NAMALWA (cell line): ENCODE measurements at regions not wholly inside any gene's neighbourhood (a gene's known extent, or its start where the extent isn't known, plus 50 kb on each side); places are given as distances from the start of the nearest gene placed in this dataset.

Source experiments
- DNase-seq: peaks from one replicate; pipeline ENCODE4 v3.0.0-alpha.2; 2015; ENCODE audit warnings: low spot score

- DNase-seq = no peak
Observed at GRCh38 chr6:113642001-113642713, 215.0 kb upstream of the MARCKS start.

GRCh38 chr6:113642714-113643406 is 214.3 kb upstream of the MARCKS start:
- peak; percentile 29 for DNase-seq

GRCh38 chr6:113643407-113643770 is 213.8 kb upstream of the MARCKS start:
- no peak for DNase-seq

DNA sequence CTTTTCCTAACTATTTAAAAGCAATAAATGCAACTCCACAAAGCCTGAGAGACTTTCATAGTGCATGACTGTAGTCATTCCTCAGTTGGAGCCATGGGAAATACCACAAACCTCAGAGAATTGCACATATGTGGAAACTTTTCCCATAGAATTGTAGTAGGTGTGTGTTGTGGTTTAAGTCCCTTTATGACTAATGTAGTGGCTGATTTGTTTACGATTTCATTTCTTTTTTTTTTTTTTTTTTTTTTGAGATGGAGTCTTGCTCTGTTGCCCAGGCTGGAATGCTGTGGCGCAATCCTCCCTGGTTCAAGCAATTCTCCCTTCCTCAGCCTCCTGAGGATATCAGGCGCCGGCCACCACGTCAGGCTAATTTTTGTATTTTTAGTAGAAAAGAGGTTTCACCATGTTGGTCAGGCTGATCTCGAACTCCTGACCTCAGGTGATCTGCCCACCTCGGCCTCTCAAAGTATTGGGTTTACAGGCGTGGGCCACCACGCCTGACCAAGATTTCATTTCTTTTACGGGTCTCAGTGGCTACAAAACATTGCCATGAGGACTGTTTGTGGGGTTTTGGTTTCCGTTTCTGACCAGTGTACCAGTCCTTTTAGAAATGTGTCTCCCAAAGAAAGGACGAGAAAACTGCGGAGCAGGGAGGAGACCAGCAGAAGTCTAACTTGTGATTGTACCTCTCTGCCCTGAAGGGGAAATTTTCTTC is 212.1 kb upstream of the MARCKS start:
- no peak for DNase-seq

DNA sequence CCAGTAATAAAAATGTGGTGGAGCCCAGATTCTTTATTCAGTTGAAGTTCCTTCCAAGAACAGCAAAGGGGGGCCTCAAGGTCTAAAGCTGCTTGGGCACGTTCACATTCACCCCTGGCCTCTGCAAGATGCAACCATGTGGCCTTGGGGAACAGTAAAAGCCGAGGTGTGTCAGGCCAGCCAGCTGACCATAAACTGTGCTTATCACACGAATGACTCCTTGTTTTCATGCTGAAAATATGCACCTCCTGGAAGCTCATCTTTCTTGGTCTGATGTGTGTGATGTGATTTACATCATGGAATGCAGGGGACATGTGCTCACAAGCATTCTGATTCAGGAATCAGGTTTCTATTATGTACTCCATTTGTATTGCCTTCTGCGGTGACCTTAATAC is 211.6 kb upstream of the MARCKS start:
- DNase-seq = no peak

DNA sequence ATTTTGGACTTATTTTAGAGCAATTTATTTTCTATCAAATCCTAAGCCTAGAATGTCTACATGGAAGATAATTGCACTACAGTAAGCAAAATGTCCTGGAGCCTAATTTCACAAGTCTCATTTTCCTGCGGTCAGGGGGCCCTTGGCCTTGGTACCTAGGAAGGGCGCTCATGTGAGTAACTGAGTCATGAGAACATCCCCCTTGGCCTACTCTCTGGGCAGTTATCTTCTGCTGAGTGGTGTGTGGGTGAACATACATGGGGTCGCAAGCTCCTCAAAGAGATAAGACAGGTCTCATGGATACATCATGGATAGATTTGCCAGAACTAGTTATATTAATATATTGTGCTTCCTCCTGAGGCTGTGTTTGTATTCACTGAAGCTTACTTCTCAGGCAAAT is 211.2 kb upstream of the MARCKS start:
- DNase-seq = no peak

DNA sequence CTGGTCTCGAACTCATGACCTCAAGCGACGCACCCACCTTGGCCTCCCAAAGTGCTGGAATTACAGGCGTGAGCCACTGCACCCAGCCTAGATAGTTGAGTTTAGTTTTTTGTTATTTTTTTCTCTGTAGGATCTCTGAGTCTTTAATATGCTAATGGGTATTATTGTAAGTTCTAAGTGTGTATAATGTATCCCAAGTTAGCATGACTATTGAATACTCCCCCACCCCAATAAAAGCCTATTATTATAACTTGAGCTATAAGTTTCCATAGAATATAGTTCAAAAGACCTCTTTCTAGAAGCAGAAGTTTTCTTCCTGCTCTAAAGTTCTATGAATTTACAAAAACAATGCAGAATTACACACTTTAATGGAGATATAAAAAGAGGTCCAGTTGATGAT is 210.4 kb upstream of the MARCKS start:
- no peak for DNase-seq

- DNase-seq = no peak
Observed at GRCh38 chr6:113647143-113647889, 209.8 kb upstream of the MARCKS start.

DNA sequence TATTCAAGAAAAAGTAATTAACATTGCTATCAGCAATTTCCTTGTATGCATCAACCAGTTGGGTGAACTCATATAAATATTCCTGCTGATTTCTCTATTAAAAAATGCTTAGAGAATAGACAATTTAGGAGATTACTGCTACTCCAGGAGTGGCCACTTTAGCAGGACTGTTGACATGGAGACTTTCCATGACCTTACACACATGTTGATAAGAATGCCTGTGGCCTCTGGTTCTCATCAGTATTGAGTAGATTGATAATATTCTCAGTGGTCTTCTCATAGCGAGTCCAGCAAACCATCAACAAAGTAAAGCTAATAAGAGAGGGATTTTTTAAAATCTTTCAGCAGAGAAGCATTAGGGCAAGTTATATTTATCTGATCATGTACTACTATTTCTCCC is 208.4 kb upstream of the MARCKS start:
- no peak for DNase-seq

- DNase-seq = no peak
Observed at GRCh38 chr6:113649276-113649675, 207.9 kb upstream of the MARCKS start.

DNA sequence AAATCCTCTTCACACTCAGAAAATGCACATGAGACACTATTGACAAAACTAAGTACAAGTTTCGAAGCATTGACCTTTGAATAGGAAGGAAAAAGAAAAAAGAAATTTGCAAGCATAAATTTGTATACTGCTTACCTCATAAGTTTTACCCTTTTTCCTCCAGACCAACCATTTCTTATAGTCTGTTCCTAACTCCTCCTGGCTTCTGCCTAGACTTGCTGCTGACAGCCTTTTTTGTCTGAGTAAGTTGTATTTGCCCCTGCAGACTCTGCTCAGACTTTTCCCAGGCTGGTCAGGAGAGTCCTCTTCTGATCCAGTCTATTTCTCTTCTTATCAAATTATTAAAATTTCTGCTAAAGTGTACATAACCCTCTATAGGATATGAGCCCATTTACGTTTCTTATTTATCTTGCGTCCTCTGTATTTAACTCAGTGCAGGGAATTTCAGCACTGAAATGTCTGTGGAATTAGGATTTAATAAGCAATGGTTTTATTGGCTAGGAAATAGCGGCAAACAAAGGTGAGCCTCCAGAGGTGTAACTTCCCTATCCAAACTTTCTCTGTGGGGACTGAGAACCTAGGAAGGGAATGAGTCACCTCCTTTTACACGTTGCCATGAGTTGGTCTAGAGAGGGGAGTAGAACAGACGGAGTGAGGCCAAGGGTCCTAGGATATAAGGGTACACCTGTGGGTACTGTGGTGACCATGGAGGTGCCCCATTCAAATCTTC is 207.1 kb upstream of the MARCKS start:
- DNase-seq = no peak

DNA sequence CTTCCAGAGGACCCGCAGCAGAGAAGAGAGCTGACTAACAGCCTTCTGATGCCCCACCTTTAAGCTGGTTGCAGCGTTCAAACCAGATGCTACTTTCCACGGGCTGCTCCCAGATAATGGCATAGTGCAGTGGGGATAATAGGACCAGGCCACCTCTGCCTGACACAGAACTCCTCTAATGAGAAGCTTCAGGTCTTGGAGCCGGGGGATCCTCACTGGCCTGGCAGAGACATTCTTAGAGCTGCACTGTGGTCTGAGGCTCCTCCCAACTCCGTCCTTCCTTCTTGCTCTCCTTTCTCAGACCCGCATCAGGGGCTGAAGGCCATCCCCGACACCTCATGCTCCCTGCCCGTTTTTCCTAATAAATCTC is 206.6 kb upstream of the MARCKS start:
- DNase-seq = no peak

DNA sequence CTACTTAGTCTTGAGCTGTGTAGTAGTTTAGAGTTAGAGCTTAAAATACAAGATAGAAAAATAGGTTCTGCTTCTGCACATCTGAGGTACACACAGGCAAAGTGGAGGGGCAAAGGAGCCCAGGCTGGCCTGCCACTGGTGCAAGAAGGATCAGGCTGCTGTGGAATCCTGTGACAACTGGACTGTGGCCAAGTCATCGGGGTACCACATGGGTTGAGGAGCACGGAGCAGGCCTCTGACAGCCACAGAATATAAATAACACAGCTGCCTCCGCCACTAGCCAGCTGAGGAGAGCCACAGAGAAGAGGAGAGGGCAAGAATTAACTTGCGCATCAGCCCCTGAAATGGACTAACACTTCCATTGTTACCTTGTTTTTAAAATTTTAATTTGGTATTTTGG is 206.0 kb upstream of the MARCKS start:
- DNase-seq = no peak

DNA sequence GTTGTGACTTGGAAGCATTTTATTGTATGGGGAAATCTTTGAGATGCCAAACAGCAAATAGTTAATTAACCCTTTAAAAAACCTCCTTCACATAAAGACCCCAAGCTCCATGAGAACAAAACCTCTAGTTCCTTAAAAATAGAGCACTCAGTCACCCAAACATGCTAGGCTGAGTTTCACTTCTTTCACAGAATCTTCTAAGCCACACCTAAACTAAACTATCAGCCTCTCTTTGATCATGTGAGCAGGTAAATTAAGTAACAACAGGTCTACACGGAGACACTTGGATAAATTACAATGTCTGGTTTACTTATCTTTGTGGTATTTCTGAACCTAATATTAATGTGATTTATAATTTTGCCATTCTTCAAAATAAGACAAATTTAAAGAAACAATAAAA is 205.2 kb upstream of the MARCKS start:
- DNase-seq = no peak

DNA sequence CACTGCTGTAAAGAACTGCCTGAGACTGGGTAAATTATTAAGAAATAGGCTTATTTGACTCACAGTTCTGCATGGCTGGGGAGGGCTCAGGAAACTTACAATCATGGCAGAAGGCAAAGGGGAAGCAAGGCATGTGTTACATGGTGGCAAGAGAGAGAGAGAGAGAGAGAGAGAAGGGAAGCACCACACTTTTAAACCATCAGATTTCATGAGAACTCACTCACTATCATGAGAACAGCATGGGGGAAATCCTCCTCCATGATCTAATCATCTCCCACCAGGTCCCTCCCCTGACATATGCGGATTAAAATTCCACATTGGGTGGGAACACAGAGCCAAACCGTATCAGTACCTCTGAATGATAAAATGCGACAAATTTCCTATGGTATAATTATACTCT is 203.9 kb upstream of the MARCKS start:
- no peak for DNase-seq

DNA sequence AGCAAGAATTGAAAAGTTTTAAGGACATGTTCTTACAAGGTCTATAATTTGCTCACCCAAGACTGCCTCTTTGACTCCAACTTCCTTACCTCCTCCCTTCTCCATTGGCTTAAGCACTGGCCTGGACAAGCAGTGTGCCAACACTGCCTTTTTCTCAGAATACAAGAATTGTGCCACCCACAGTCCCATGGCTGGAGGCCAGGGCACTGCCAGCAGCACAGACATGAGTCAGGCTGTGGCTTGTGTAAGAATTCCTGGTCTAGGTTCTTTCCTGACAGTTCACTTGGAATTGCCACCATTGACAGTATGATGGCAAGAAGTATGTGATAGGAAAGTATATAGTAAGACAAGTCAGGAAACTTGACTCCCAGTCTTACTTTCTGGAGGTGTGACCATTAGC is 202.7 kb upstream of the MARCKS start:
- DNase-seq = no peak

GRCh38 chr6:113655761-113656160 is 201.4 kb upstream of the MARCKS start:
- no peak for DNase-seq

DNA sequence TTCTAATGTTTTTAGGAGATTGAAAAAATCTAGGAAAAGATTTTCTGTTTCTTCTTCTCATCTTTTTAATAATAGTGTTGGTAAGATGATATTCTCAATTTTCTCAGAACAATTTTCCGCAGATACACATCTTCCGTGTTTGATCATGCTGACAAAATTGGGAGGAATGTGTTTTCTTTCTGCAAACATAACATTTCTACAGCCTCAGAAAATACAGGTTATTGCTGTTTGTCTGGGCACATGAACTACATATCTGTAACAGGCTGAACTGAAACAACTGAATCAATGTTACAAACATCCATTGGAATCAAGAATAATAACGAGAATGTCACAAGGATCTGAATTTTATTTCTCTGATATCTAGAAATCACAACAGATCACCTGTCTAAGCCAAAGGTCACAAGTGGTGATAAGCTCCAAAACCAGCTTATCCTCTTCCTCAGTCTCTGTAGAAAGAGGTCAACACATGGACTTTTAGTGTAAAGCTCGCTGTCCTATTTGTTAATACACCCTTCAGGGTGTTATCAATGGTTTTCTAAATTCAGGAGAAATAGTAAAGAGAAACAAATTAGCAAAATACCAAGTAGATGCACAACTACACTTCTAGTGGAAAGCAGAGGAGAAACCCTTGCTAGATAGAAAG is 197.3 kb upstream of the MARCKS start:
- no peak for DNase-seq

- no peak for DNase-seq
Observed at GRCh38 chr6:113660819-113661218, 196.3 kb upstream of the MARCKS start.

- DNase-seq = no peak
Observed at GRCh38 chr6:113662093-113662665, 195.0 kb upstream of the MARCKS start.

- no peak for DNase-seq
Observed at GRCh38 chr6:113662688-113663333, 194.3 kb upstream of the MARCKS start.
